WI38 (cell line): ENCODE measurements at regions not wholly inside any gene's neighbourhood (a gene's known extent, or its start where the extent isn't known, plus 50 kb on each side); places are given as distances from the start of the nearest gene placed in this dataset.

ENCODE experiments used
- H3K4me3 ChIP-seq: 2 replicates; pipeline ENCODE4 v1.5.1; 2011; ENCODE audit warnings: low read depth, mild to moderate bottlenecking, control low read depth, low read length
- CTCF ChIP-seq: IDR thresholded peaks from 2 replicates; pipeline ENCODE4 v1.5.1; 2012; ENCODE audit warnings: low read depth, mild to moderate bottlenecking, control low read depth, low read length

- no peak overlapping the region for H3K4me3 ChIP-seq
- TF ChIP-seq CTCF = no peak
These were observed 1119.1 kb upstream of the TENM4 start for GRCh38 chr11:80559942-80560341.

- TF ChIP-seq CTCF = no peak
- no peak overlapping the region for H3K4me3 ChIP-seq
These were observed 1112.7 kb upstream of the TENM4 start for GRCh38 chr11:80553565-80553964.

GRCh38 chr11:80542704-80543103, 1101.9 kb upstream of the TENM4 start:
- H3K4me3 ChIP-seq = no peak overlapping the region
- TF ChIP-seq CTCF = no peak

GRCh38 chr11:80538040-80538439, 1097.2 kb upstream of the TENM4 start:
- no peak overlapping the region for H3K4me3 ChIP-seq
- TF ChIP-seq CTCF = no peak

- TF ChIP-seq CTCF = no peak
These were observed 1092.6 kb upstream of the TENM4 start for GRCh38 chr11:80533463-80533862.

GRCh38 chr11:80532633-80533232, 1091.9 kb upstream of the TENM4 start:
- no peak overlapping the region for H3K4me3 ChIP-seq
- no peak for TF ChIP-seq CTCF

More at GRCh38 chr11:80533463-80533862, 1092.6 kb upstream of the TENM4 start:
- H3K4me3 ChIP-seq = no peak overlapping the region

GRCh38 chr11:80529726-80530125, 1088.9 kb upstream of the TENM4 start:
- no peak overlapping the region for H3K4me3 ChIP-seq
- no peak for TF ChIP-seq CTCF
